Mesendoderm (in vitro differentiated cells): ENCODE measurements at regions not wholly inside any gene's neighbourhood (a gene's known extent, or its start where the extent isn't known, plus 50 kb on each side); places are given as distances from the start of the nearest gene placed in this dataset.

Experiments used
- DNase-seq: peaks from one replicate; pipeline ENCODE4 v3.0.0; 2013
- H2AK5ac ChIP-seq: 2 replicates; pipeline ENCODE4 v1.6.1; 2013; ENCODE audit warnings: low read length, inconsistent platforms
- H2BK120ac ChIP-seq: 2 replicates; pipeline ENCODE4 v1.6.1; 2013; ENCODE audit warnings: low read depth, mild to moderate bottlenecking, low read length, moderate library complexity, mixed read lengths
- H2BK15ac ChIP-seq: replicated peaks from 2 replicates; pipeline ENCODE4 v1.6.1; 2013; ENCODE audit warnings: low read depth, mild to moderate bottlenecking, moderate library complexity
- H2BK5ac ChIP-seq: 2 replicates; pipeline ENCODE4 v1.6.1; 2013; ENCODE audit warnings: low read length, inconsistent platforms
- H3K18ac ChIP-seq: 2 replicates; pipeline ENCODE4 v1.6.1; 2013; ENCODE audit warnings: mild to moderate bottlenecking, low read length, mixed read lengths
- H3K23ac ChIP-seq: one replicate; pipeline ENCODE4 v1.6.1; 2013; ENCODE audit warnings: low read length
- H3K27ac ChIP-seq: 2 replicates; pipeline ENCODE4 v1.5.1; 2013; ENCODE audit warnings: low read depth, mild to moderate bottlenecking, inconsistent platforms, low read length, moderate library complexity
- H3K27me3 ChIP-seq: 2 replicates; pipeline ENCODE4 v1.6.1; 2013; ENCODE audit warnings: low read length, control low read depth, mild to moderate bottlenecking, inconsistent platforms; ENCODE audit not compliant: insufficient read depth, poor library complexity
- H3K36me3 ChIP-seq: 2 replicates; pipeline ENCODE4 v1.6.1; 2013; ENCODE audit warnings: low read length, inconsistent platforms; ENCODE audit not compliant: control insufficient read depth, insufficient read depth
- H3K4ac ChIP-seq: one replicate; pipeline ENCODE4 v1.6.1; 2013; ENCODE audit warnings: low read depth, mild to moderate bottlenecking, low read length, moderate library complexity
- H3K4me1 ChIP-seq: 2 replicates; pipeline ENCODE4 v1.6.1; 2013; ENCODE audit warnings: low read depth, low read length, inconsistent platforms; ENCODE audit not compliant: control insufficient read depth
- H3K4me2 ChIP-seq: 2 replicates; pipeline ENCODE4 v1.6.1; 2013; ENCODE audit warnings: low read length
- H3K4me3 ChIP-seq: 2 replicates; pipeline ENCODE4 v1.5.1; 2013; ENCODE audit warnings: mild to moderate bottlenecking, low read length
- H3K56ac ChIP-seq: one replicate; pipeline ENCODE4 v1.6.1; 2013; ENCODE audit warnings: low read length
- H3K79me1 ChIP-seq: 2 replicates; pipeline ENCODE4 v1.6.1; 2013; ENCODE audit warnings: low read length, inconsistent platforms
- H3K79me2 ChIP-seq: 2 replicates; pipeline ENCODE4 v1.6.1; 2013; ENCODE audit warnings: mild to moderate bottlenecking, low read length; ENCODE audit not compliant: control insufficient read depth, insufficient read depth
- H3K9ac ChIP-seq: 2 replicates; pipeline ENCODE4 v1.6.1; 2013; ENCODE audit warnings: low read length, inconsistent platforms
- H4K5ac ChIP-seq: one replicate; pipeline ENCODE4 v1.6.1; 2013; ENCODE audit warnings: low read length
- H4K8ac ChIP-seq: one replicate; pipeline ENCODE4 v1.6.1; 2013; ENCODE audit warnings: low read depth, mild to moderate bottlenecking, control low read depth, low read length, moderate library complexity
- WGBS: extraction: QIAGEN DNeasy Blood & Tissue Kit; methylation state at CpG from one replicate; pipeline ENCODE4 v1.1.7; 2013; ENCODE audit warnings: low lambda C conversion rate, missing lambda C conversion rate; ENCODE audit not compliant: insufficient coverage; ENCODE audit errors: extremely low coverage; 5-methylcytosine and 5-hydroxymethylcytosine counted together

DNA sequence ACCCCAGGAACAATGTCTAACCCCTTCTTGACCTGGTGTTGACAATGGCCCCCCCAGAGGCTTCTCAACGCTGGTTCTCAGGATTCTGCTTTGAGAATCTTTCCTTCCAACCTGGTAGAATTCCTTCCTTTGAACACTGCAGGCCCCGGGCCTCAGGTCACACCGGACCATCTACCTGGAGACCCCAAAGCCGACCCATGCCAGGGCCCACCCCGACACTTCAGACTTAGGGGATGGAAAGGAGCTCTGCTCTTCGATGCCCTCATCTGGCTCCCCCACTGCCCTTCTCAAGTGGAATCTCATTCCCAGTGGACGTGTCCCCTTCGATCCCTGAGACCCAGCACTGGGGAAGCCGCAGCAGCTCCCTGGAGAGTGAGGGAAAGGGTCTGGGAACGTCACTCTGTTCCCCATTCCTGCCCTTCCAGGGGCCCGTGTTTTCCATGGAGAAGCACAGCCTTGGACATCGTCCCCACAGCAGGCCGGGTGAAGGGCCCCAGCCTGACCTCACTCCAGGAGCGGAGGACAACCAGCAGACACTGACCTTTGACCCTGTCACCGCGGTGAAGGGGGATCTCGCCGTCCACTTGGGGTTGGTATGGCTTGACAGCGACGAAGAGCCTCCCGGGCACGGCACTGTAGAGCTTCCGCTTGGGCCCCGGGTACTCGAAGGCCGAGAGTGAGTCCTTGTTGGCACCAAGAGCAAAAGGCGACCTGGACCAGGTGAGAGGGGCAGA lies 408.3 kb downstream of the CTTN start:
- no peaks in the 10 kb centered on the region for H3K79me1 ChIP-seq
- H2BK5ac ChIP-seq: no peak overlapping the region
- H3K18ac ChIP-seq: no peak overlapping the region
- H3K36me3 ChIP-seq: no peaks in the 10 kb centered on the region
- no peak overlapping the region for H3K9ac ChIP-seq
- no peak overlapping the region for H3K4me3 ChIP-seq
- no peak overlapping the region for H2BK15ac ChIP-seq
- H3K56ac ChIP-seq: no peak overlapping the region
- no peak overlapping the region for H3K4ac ChIP-seq
- no peak overlapping the region for H3K27ac ChIP-seq
- no peak overlapping the region for H2AK5ac ChIP-seq
- no peak overlapping the region for H3K4me2 ChIP-seq
- no peaks in the 10 kb centered on the region for H3K79me2 ChIP-seq
- no peak for DNase-seq
- no peak overlapping the region for H3K23ac ChIP-seq
- WGBS: no CpG with 5 or more reads among the region's 27 CpGs
- H3K27me3 ChIP-seq: no peaks in the 10 kb centered on the region
- H2BK120ac ChIP-seq: no peak overlapping the region
- no peaks in the 10 kb centered on the region for H3K4me1 ChIP-seq
- H4K5ac ChIP-seq: no peak overlapping the region
- H4K8ac ChIP-seq: no peak overlapping the region

DNA sequence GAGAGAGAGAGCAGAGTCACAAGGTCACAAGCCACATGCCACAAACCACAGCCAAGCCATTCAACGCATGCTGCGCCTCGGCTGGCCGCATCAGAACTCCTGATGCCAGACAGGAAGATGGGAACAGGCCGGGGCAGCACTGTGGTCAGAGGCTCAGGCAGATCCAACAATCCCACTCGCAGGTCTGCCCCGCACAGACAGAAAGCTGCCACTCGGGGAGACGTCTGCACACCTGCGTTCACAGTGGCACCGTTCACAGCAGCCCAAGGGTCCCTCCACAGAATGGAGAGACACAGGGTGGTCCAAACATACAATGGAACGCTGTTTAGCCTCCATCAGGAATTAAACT lies 408.8 kb downstream of the CTTN start:
- Histone ChIP-seq H3K4me2 (no peak overlapping the region), H3K9ac (no peak overlapping the region), H3K4ac (no peak overlapping the region), H2AK5ac (no peak overlapping the region), H3K79me1 (no peaks in the 10 kb centered on the region), H3K4me1 (no peaks in the 10 kb centered on the region), H3K56ac (no peak overlapping the region), H4K8ac (no peak overlapping the region), H3K27ac (no peak overlapping the region), H3K27me3 (no peaks in the 10 kb centered on the region), H2BK5ac (no peak overlapping the region), H3K36me3 (no peaks in the 10 kb centered on the region), H3K4me3 (no peak overlapping the region), H3K18ac (no peak overlapping the region), H3K79me2 (no peaks in the 10 kb centered on the region), H4K5ac (no peak overlapping the region), H3K23ac (no peak overlapping the region), H2BK120ac (no peak overlapping the region), H2BK15ac (no peak overlapping the region)
- DNase-seq: no peak
- no CpG with 5 or more reads among the region's 12 CpGs for WGBS

- H3K36me3 ChIP-seq: no peaks in the 10 kb centered on the region
- no peak overlapping the region for H2BK120ac ChIP-seq
- H4K8ac ChIP-seq: no peak overlapping the region
- no peaks in the 10 kb centered on the region for H3K79me1 ChIP-seq
- H3K56ac ChIP-seq: no peak overlapping the region
- H3K4me3 ChIP-seq: no peak overlapping the region
- H3K9ac ChIP-seq: no peak overlapping the region
- no peak overlapping the region for H4K5ac ChIP-seq
- no peaks in the 10 kb centered on the region for H3K27me3 ChIP-seq
- H3K23ac ChIP-seq: no peak overlapping the region
- no peak overlapping the region for H3K4me2 ChIP-seq
- H3K27ac ChIP-seq: no peak overlapping the region
- H3K79me2 ChIP-seq: no peaks in the 10 kb centered on the region
- no CpG with 5 or more reads among the region's 21 CpGs for WGBS
- no peak overlapping the region for H3K18ac ChIP-seq
- H3K4me1 ChIP-seq: no peaks in the 10 kb centered on the region
- no peak overlapping the region for H2BK5ac ChIP-seq
- H2BK15ac ChIP-seq: no peak overlapping the region
- DNase-seq: no peak
- no peak overlapping the region for H2AK5ac ChIP-seq
- H3K4ac ChIP-seq: no peak overlapping the region
Measured at GRCh38 chr11:70808686-70809375, 410.5 kb downstream of the CTTN start.

DNA sequence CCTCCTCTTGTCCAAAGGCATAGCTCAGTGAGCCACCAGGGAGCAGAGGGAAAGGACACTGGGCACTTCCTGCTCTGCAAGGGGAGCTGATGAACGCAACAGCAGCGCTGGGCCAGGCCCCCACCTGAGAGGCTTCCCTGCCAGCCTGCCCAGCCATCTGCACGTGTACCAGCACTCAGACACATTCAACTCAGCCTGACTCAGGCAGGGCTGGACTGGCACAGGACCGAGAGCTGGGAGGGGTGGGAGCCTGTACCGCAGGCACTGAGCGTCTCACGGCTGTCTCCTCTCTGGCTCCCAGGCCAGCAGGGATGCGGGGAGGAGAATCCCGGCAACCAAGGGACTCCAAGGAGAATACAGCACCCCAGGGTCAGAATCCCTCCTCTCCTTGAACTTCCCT lies 411.8 kb downstream of the CTTN start:
- no CpG with 5 or more reads among the region's 9 CpGs for WGBS
- H3K18ac ChIP-seq: no peak overlapping the region
- H3K4ac ChIP-seq: no peak overlapping the region
- H3K56ac ChIP-seq: no peak overlapping the region
- H3K23ac ChIP-seq: no peak overlapping the region
- H3K27me3 ChIP-seq: no peaks in the 10 kb centered on the region
- H3K36me3 ChIP-seq: no peaks in the 10 kb centered on the region
- H3K79me2 ChIP-seq: no peaks in the 10 kb centered on the region
- no peak overlapping the region for H3K9ac ChIP-seq
- H2AK5ac ChIP-seq: no peak overlapping the region
- no peaks in the 10 kb centered on the region for H3K79me1 ChIP-seq
- H4K8ac ChIP-seq: no peak overlapping the region
- H3K4me3 ChIP-seq: no peak overlapping the region
- DNase-seq: no peak
- H4K5ac ChIP-seq: no peak overlapping the region
- H2BK15ac ChIP-seq: no peak overlapping the region
- no peak overlapping the region for H3K27ac ChIP-seq
- H2BK5ac ChIP-seq: no peak overlapping the region
- H3K4me1 ChIP-seq: no peaks in the 10 kb centered on the region
- no peak overlapping the region for H2BK120ac ChIP-seq
- no peak overlapping the region for H3K4me2 ChIP-seq

- H2BK120ac ChIP-seq: no peak overlapping the region
- no peaks in the 10 kb centered on the region for H3K4me1 ChIP-seq
- no peak overlapping the region for H3K4me2 ChIP-seq
- WGBS: no CpG with 5 or more reads among the region's 8 CpGs
- no peak overlapping the region for H4K5ac ChIP-seq
- H3K56ac ChIP-seq: no peak overlapping the region
- no peak overlapping the region for H3K4me3 ChIP-seq
- H3K18ac ChIP-seq: no peak overlapping the region
- no peak overlapping the region for H3K4ac ChIP-seq
- no peaks in the 10 kb centered on the region for H3K79me2 ChIP-seq
- no peak overlapping the region for H4K8ac ChIP-seq
- H3K79me1 ChIP-seq: no peaks in the 10 kb centered on the region
- no peak overlapping the region for H3K23ac ChIP-seq
- no peak for DNase-seq
- no peak overlapping the region for H2AK5ac ChIP-seq
- H3K27ac ChIP-seq: no peak overlapping the region
- H2BK5ac ChIP-seq: no peak overlapping the region
- H3K36me3 ChIP-seq: no peaks in the 10 kb centered on the region
- no peak overlapping the region for H2BK15ac ChIP-seq
- no peaks in the 10 kb centered on the region for H3K27me3 ChIP-seq
- no peak overlapping the region for H3K9ac ChIP-seq
Measured at GRCh38 chr11:70810681-70811080, 412.4 kb downstream of the CTTN start.

DNA sequence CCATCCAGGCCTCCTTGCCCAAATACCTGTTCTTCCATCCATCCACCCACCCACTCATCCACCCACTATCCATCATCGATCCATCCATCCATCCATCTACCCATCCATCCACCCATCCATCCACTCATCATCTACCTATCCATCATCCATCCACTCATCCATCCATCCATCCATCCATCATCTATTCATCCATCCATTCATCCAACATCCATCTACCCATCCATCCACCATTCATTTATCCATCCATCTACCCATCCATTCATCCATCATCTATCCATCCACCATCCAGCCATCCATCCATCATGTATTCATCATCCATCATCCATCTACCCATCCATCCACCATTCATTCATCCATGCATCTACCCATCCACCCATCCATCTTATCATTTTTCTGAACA lies 413.2 kb downstream of the CTTN start:
- Histone ChIP-seq H3K18ac (no peak overlapping the region), H3K4me2 (no peak overlapping the region), H4K8ac (no peak overlapping the region), H2BK120ac (no peak overlapping the region), H4K5ac (no peak overlapping the region), H3K23ac (no peak overlapping the region), H2AK5ac (no peak overlapping the region), H3K27ac (no peak overlapping the region), H3K56ac (no peak overlapping the region), H2BK5ac (no peak overlapping the region), H2BK15ac (no peak overlapping the region), H3K4ac (no peak overlapping the region), H3K27me3 (no peaks in the 10 kb centered on the region), H3K79me2 (no peaks in the 10 kb centered on the region), H3K79me1 (no peaks in the 10 kb centered on the region), H3K4me1 (no peaks in the 10 kb centered on the region), H3K9ac (no peak overlapping the region), H3K36me3 (no peaks in the 10 kb centered on the region), H3K4me3 (no peak overlapping the region)
- DNase-seq: no peak
- 100% methylated on average over 1 of the region's 1 CpG for WGBS
